Fibroblast of villous mesenchyme (primary cell): ENCODE measurements at regions not wholly inside any gene's neighbourhood (a gene's known extent, or its start where the extent isn't known, plus 50 kb on each side); places are given as distances from the start of the nearest gene placed in this dataset.
A peak's percentile ranks its signal among the peaks of the same experiment; 100 is the strongest.

Experiments used
- DNase-seq: peaks from one replicate; pipeline ENCODE4 v3.0.0-alpha.2; 2010; ENCODE audit warnings: low read depth
- H3K4me3 ChIP-seq: 2 replicates; pipeline ENCODE4 v1.5.1; 2011; ENCODE audit warnings: low read depth, mild to moderate bottlenecking, low read length
- CTCF ChIP-seq: IDR thresholded peaks from 2 replicates; pipeline ENCODE4 v1.5.1; 2012; ENCODE audit warnings: low read depth, mild to moderate bottlenecking, low read length; ENCODE audit not compliant: insufficient read depth

GRCh38 chr4:186886759-186887158 is 163.1 kb upstream of the FAT1 start:
- no peak overlapping the region for H3K4me3 ChIP-seq
- TF ChIP-seq CTCF = no peak
- no peak for DNase-seq

- peak; percentile 48 for DNase-seq
- no peak for TF ChIP-seq CTCF
- no peak overlapping the region for H3K4me3 ChIP-seq
Observed at GRCh38 chr4:186887291-186887700, 163.6 kb upstream of the FAT1 start.

- H3K4me3 ChIP-seq = no peak overlapping the region
- TF ChIP-seq CTCF = no peak
- DNase-seq = no peak
Observed at GRCh38 chr4:186887752-186888151, 164.1 kb upstream of the FAT1 start.

GRCh38 chr4:186889876-186890643 is 166.4 kb upstream of the FAT1 start:
- DNase-seq = no peak
- no peak for TF ChIP-seq CTCF

GRCh38 chr4:186891859-186892486 is 168.3 kb upstream of the FAT1 start:
- DNase-seq = no peak
- no peak overlapping the region for H3K4me3 ChIP-seq
- TF ChIP-seq CTCF = no peak

More at GRCh38 chr4:186889876-186890643, 166.4 kb upstream of the FAT1 start:
- H3K4me3 ChIP-seq = no peak overlapping the region

- no peak overlapping the region for H3K4me3 ChIP-seq
- TF ChIP-seq CTCF = no peak
- no peak for DNase-seq
Observed at GRCh38 chr4:186898367-186898766, 174.7 kb upstream of the FAT1 start.
